Tibial nerve (tissue), 4 donors: ENCODE measurements at regions not wholly inside any gene's neighbourhood (a gene's known extent, or its start where the extent isn't known, plus 50 kb on each side); places are given as distances from the start of the nearest gene placed in this dataset.

Experiments
- CTCF ChIP-seq, 5 experiments: fragments of 200-600 bp in 3 of 5; fragments of 450-650 bp in 2 of 5; sonication (generic) in 3 of 5; IDR thresholded peaks; one replicate each; pipeline ENCODE4 v1.5.1; 2016 to 2019; ENCODE audit warnings: antibody characterized with exemption in 5 of 5, mild to moderate bottlenecking in 3 of 5, moderate library complexity in 2 of 5
- EP300 ChIP-seq, 2 donors: sonication (generic); formaldehyde crosslinking; IDR thresholded peaks; one replicate each; pipeline ENCODE4 v1.6.1; 2017; ENCODE audit warnings: antibody characterized with exemption in 2 of 2, mild to moderate bottlenecking in 1 of 2
- POLR2A ChIP-seq, 2 donors: fragments of 450-650 bp; IDR thresholded peaks; one replicate each; pipeline ENCODE4 v1.6.1; 2017; ENCODE audit warnings: antibody characterized with exemption in 2 of 2, mild to moderate bottlenecking in 2 of 2, moderate library complexity in 2 of 2

- no peak for TF ChIP-seq CTCF (IDR thresholded peaks at IDR 0.05)
- no peak for TF ChIP-seq POLR2A (IDR thresholded peaks at IDR 0.05)
- no peak for TF ChIP-seq EP300 (IDR thresholded peaks at IDR 0.05)
Measured at GRCh38 chr1:104229860-104230259, 480.2 kb downstream of the AMY1C start.
